ENCODE measurements at regions not wholly inside any gene's neighbourhood (a gene's known extent, or its start where the extent isn't known, plus 50 kb on each side); places are given as distances from the start of the nearest gene placed in this dataset.

GRCh38 chr5:119930490-119930889, 301.1 kb downstream of the FAM170A start:
- no peak for TF ChIP-seq CTCF (conservative IDR thresholded peaks at IDR 0.05; ENCODE audit: low read depth, low read length)
- no peak for TF ChIP-seq POLR2A (IDR thresholded peaks at IDR 0.05; ENCODE audit: low read depth, low read length)
- no peak for TF ChIP-seq MAZ (IDR thresholded peaks at IDR 0.05; ENCODE audit: borderline replicate concordance, low read depth, low read length)
- TF ChIP-seq RAD21 (IDR thresholded peaks at IDR 0.05; ENCODE audit: low read length): no peak
- no peak for TF ChIP-seq SMC3 (IDR thresholded peaks at IDR 0.05; ENCODE audit: low read depth, low read length)
- TF ChIP-seq MAFK (IDR thresholded peaks at IDR 0.05; ENCODE audit: low read depth, low read length): no peak
- no peak for TF ChIP-seq ELK1 (IDR thresholded peaks at IDR 0.05; ENCODE audit: borderline replicate concordance, low read depth, low read length)
- no peak for TF ChIP-seq RCOR1 (IDR thresholded peaks at IDR 0.05; ENCODE audit: insufficient replicate concordance, low read length)
- TF ChIP-seq CEBPB (IDR thresholded peaks at IDR 0.05; ENCODE audit: low read depth, low read length): no peak
- TF ChIP-seq CHD1 (IDR thresholded peaks at IDR 0.05; ENCODE audit: low read depth, low read length): no peak
